K562 (cell line): ENCODE measurements at regions not wholly inside any gene's neighbourhood (a gene's known extent, or its start where the extent isn't known, plus 50 kb on each side); places are given as distances from the start of the nearest gene placed in this dataset.

Experiments
- ATAC-seq: fragments of 200-7000 bp; cut with Tn5 transposase; 3 replicates; pipeline ENCODE4 v1.9.1; 2020; ENCODE audit warnings: moderate library complexity
- BruUV-seq: library from RNA; stranded (reverse); fragments of 400-500 nt; replicated peaks from 2 replicates; lab custom pipeline; 2021; lab: Mats Ljungman, UMichigan
- CTCF ChIA-PET: fragments of 300-600 bp; formaldehyde crosslinking; extraction: SDS; loops from one replicate; lab custom pipeline; 2021; ENCODE audit warnings: low intra/inter-chr PET ratio; lab: Yijun Ruan, JAX
- POLR2A ChIA-PET: fragments of 300-600, 350-650 bp; sonication (Branson Sonifier 250); formaldehyde crosslinking; extraction: SDS; loops from one replicate; lab custom pipeline; 2021; ENCODE audit warnings: antibody characterized with exemption, inconsistent platforms; lab: Yijun Ruan, JAX
- DNase-seq, 4 experiments: peaks; one replicate each; pipeline versions ENCODE4 v3.0.0 to v3.0.0-alpha.2; 2011 to 2018; ENCODE audit warnings: low spot score in 3 of 4, mixed read lengths in 3 of 4; ENCODE audit errors: extremely low read depth in 1 of 4
- FAIRE-seq: peaks from 2 replicates; lab custom pipeline; 2011; peaks lifted over from hg19 to GRCh38; lab: Jason Lieb, UNC
- H2AFZ ChIP-seq: 2 replicates; pipeline ENCODE4 v1.6.0; 2011; ENCODE audit warnings: low read depth, low read length, control low read depth, inconsistent platforms
- H3K27ac ChIP-seq: fragments of 200-600 bp; 3 replicates; pipeline ENCODE4 v1.8.0; 2011; ENCODE audit warnings: low read depth, mild to moderate bottlenecking, control low read depth, inconsistent platforms, low read length, moderate library complexity, mixed read lengths; ENCODE audit errors: extremely low read depth
- H3K27me3 ChIP-seq, 2 experiments: fragments of 300-600 bp in 1 of 2; 2 replicates in 1 of 2; 3 replicates in 1 of 2; pipeline versions ENCODE4 v1.6.0 to v1.8.0; 2011; ENCODE audit warnings: inconsistent platforms in 2 of 2, low read length in 2 of 2, mild to moderate bottlenecking in 1 of 2, mixed read lengths in 1 of 2, moderate library complexity in 1 of 2; ENCODE audit not compliant: control insufficient read depth in 2 of 2, insufficient read depth in 2 of 2
- H3K36me3 ChIP-seq: fragments of 300-600 bp; 3 replicates; pipeline ENCODE4 v1.8.0; 2011; ENCODE audit warnings: mild to moderate bottlenecking, low read length, inconsistent platforms; ENCODE audit not compliant: control insufficient read depth, insufficient read depth
- H3K4me1 ChIP-seq, 2 experiments: fragments of 200-600 bp in 1 of 2; replicated peaks in 1 of 2; 2 replicates in 1 of 2; 3 replicates in 1 of 2; pipeline versions ENCODE4 v1.5.1 to v1.8.0; 2011; ENCODE audit warnings: inconsistent platforms in 2 of 2, low read length in 2 of 2, mild to moderate bottlenecking in 1 of 2, mixed read lengths in 1 of 2, moderate library complexity in 1 of 2; ENCODE audit not compliant: control insufficient read depth in 2 of 2, insufficient read depth in 2 of 2
- H3K4me2 ChIP-seq: 2 replicates; pipeline ENCODE4 v1.6.1; 2011; ENCODE audit warnings: low read length, control low read depth, inconsistent platforms, mixed read lengths; ENCODE audit not compliant: insufficient read depth
- H3K4me3 ChIP-seq: fragments of 200-600 bp; sonication (generic), shearing (Covaris generic); 2 replicates; pipeline ENCODE4 v1.5.1; 2016; ENCODE audit warnings: control low read depth, inconsistent platforms
- H3K79me2 ChIP-seq: fragments of 200-600 bp; 3 replicates; pipeline ENCODE4 v1.8.0; 2011; ENCODE audit warnings: low read length, inconsistent platforms; ENCODE audit not compliant: control insufficient read depth, insufficient read depth
- H3K9ac ChIP-seq, 2 experiments: 2 replicates each; pipeline versions ENCODE4 v1.6.0 to v1.6.1; 2011; ENCODE audit warnings: low read depth in 2 of 2, low read length in 2 of 2, control low read depth in 1 of 2, inconsistent platforms in 1 of 2, mild to moderate bottlenecking in 1 of 2, mixed read lengths in 1 of 2; ENCODE audit not compliant: insufficient read depth in 1 of 2
- H3K9me1 ChIP-seq: one replicate; pipeline ENCODE4 v1.6.0; 2011; ENCODE audit warnings: inconsistent platforms, mild to moderate bottlenecking, low read length, moderate library complexity; ENCODE audit not compliant: control insufficient read depth, insufficient read depth
- H3K9me3 ChIP-seq: replicated peaks from 2 replicates; pipeline ENCODE4 v1.5.1; 2011; ENCODE audit warnings: low read depth, low read length, inconsistent platforms; ENCODE audit not compliant: control insufficient read depth, insufficient read depth
- H4K20me1 ChIP-seq: replicated peaks from 2 replicates; pipeline ENCODE4 v1.6.1; 2011; ENCODE audit warnings: low read length, inconsistent platforms, mixed read lengths; ENCODE audit not compliant: control insufficient read depth, insufficient read depth
- EGR1 ChIP-seq: fragments of 450-650 bp; conservative IDR thresholded peaks from 2 replicates; pipeline ENCODE4 v1.6.1; 2017; ENCODE audit warnings: mild to moderate bottlenecking
- TCF7L2 ChIP-seq: fragments of 150-350 bp; IDR thresholded peaks from 2 replicates; pipeline ENCODE4 v1.6.1; 2016; ENCODE audit warnings: low read depth, mild to moderate bottlenecking, low read length, moderate library complexity
- TRIM28 ChIP-seq: fragments of 450-650 bp; IDR thresholded peaks from 2 replicates; pipeline ENCODE4 v1.6.1; 2017
- in situ Hi-C: fragments of 300-500 bp; cut with MboI; formaldehyde crosslinking; loops from 4 replicates; pipeline ENCODE4 v1.15.0; 2018; ENCODE audit warnings: inconsistent platforms, mixed read lengths
- intact Hi-C: fragments of 100-400 bp; cut with micrococcal nuclease; formaldehyde crosslinking; loops from 2 replicates; pipeline ENCODE4 v1.14.2; 2022

DNA sequence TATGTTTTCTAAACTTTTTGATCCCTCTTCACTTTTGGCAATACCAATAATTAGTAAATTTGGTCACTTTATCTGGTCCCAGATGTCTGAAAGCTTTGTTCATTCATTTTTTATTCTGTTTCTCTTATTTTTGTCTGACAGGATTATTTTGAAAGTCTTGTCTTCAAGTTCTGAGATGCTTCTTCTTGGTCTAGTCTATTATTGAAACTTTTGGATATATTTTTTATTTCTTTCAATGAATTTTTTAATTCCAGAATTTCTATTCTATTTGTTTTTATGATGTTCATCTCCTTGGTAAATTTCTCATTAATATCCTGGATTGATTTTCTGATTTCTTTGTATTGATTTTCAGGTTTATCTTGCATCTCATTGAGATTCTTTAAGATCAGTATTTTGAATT, 54.1 kb upstream of the RAB38 start:
- H3K4me1 ChIP-seq = no peaks in the 10 kb centered on the region
- no peak overlapping the region for H3K9ac ChIP-seq
- no peaks in the 10 kb centered on the region for H3K9me1 ChIP-seq
- POLR2A ChIA-PET = no interaction called here
- H3K9me3 ChIP-seq = no peaks in the 10 kb centered on the region; the same call in 1 of the 2 replicates
- ATAC-seq = no peak
- CTCF ChIA-PET = no interaction called here
- TF ChIP-seq TRIM28 (peak; percentile 69; the same call in 1 of the 2 replicates), TCF7L2 (no peak), EGR1 (no peak)
- TF ChIP-seq, all 486 proteins: peak for 1
- Histone ChIP-seq H3K27me3 (no peaks in the 10 kb centered on the region), H3K36me3 (no peaks in the 10 kb centered on the region), H2AFZ (no peak overlapping the region), H3K4me2 (no peak overlapping the region), H3K79me2 (no peaks in the 10 kb centered on the region), H3K4me3 (no peak overlapping the region), H3K27ac (no peak overlapping the region), H4K20me1 (no peaks in the 10 kb centered on the region)
- intact Hi-C loops (no loop called here), in situ Hi-C loops (no loop called here)
- no peak for DNase-seq
- no TSS peak for BruUV-seq
- FAIRE-seq = no peak
